Esophagus squamous epithelium (tissue), 4 donors: ENCODE measurements at regions not wholly inside any gene's neighbourhood (a gene's known extent, or its start where the extent isn't known, plus 50 kb on each side); places are given as distances from the start of the nearest gene placed in this dataset.
"Not testable (repeated sequence)": the region's sequence is repeated elsewhere in the genome, so short reads cannot be mapped to it uniquely, and the experiment has no call there.

ENCODE experiments used
- POLR2A ChIP-seq, 4 donors: fragments of 450-650 bp; IDR thresholded peaks; one replicate each; pipeline ENCODE4 v1.6.1; 2017; ENCODE audit warnings: antibody characterized with exemption in 4 of 4, mild to moderate bottlenecking in 4 of 4, moderate library complexity in 3 of 4
- TF ChIP-seq, protein P1 (sequence below), 6 experiments: fragments of 450-650 bp in 4 of 6; fragments of 200-600 bp in 2 of 6; sonication (generic) in 2 of 6; IDR thresholded peaks; one replicate each; pipeline ENCODE4 v1.5.1; 2016 to 2019; ENCODE audit warnings: antibody characterized with exemption in 6 of 6, mild to moderate bottlenecking in 4 of 6, moderate library complexity in 4 of 6

- TF ChIP-seq, protein P1, sequence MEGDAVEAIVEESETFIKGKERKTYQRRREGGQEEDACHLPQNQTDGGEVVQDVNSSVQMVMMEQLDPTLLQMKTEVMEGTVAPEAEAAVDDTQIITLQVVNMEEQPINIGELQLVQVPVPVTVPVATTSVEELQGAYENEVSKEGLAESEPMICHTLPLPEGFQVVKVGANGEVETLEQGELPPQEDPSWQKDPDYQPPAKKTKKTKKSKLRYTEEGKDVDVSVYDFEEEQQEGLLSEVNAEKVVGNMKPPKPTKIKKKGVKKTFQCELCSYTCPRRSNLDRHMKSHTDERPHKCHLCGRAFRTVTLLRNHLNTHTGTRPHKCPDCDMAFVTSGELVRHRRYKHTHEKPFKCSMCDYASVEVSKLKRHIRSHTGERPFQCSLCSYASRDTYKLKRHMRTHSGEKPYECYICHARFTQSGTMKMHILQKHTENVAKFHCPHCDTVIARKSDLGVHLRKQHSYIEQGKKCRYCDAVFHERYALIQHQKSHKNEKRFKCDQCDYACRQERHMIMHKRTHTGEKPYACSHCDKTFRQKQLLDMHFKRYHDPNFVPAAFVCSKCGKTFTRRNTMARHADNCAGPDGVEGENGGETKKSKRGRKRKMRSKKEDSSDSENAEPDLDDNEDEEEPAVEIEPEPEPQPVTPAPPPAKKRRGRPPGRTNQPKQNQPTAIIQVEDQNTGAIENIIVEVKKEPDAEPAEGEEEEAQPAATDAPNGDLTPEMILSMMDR (IDR thresholded peaks at IDR 0.05) = not testable (repeated sequence)
- TF ChIP-seq POLR2A (IDR thresholded peaks at IDR 0.05) = not testable (repeated sequence)
Measured at GRCh38 chr20:29516847-29517246, 1740.6 kb upstream of the DEFB115 start.
